ENCODE measurements at regions not wholly inside any gene's neighbourhood (a gene's known extent, or its start where the extent isn't known, plus 50 kb on each side); places are given as distances from the start of the nearest gene placed in this dataset.
"Not testable (repeated sequence)": the region's sequence is repeated elsewhere in the genome, so short reads cannot be mapped to it uniquely, and the experiment has no call there.

- Mint-ChIP-seq H3K27ac (no peak overlapping the region), H3K4me1 (no peaks in the 10 kb centered on the region), H3K4me3 (no peak overlapping the region), H3K36me3 (no peaks in the 10 kb centered on the region), H3K9me3 (peaks cover 7 to 21% (median 11%) of the 10 kb centered on the region in 5 donors), H3K27me3 (no peaks in the 10 kb centered on the region)
- CTCF ChIA-PET, result no interaction called here
- H3K4me3 ChIP-seq (ENCODE audit: low read length), result no peak overlapping the region
- no peaks in the 10 kb centered on the region for H3K27me3 ChIP-seq (ENCODE audit: insufficient read depth, low read length, poor library complexity, severe bottlenecking)
- H3K27ac ChIP-seq (ENCODE audit: low read depth, low read length), result no peak overlapping the region
- POLR2A ChIA-PET, result no interaction called here
- no peaks in the 10 kb centered on the region for H3K36me3 ChIP-seq (ENCODE audit: insufficient read depth, low read length)
- H3K9me3 ChIP-seq (ENCODE audit: low read length), result no peaks in the 10 kb centered on the region
- no peaks in the 10 kb centered on the region for H3K4me1 ChIP-seq (ENCODE audit: insufficient read depth, low read length)
- no peak for DNase-seq
These were observed 552.4 kb upstream of the ANO5 start for GRCh38 chr11:21640491-21640890.

- no peaks in the 10 kb centered on the region for H3K4me1 Mint-ChIP-seq
- Histone ChIP-seq H3K4me3 (ENCODE audit: low read length) (no peak overlapping the region), H3K27ac (ENCODE audit: low read depth, low read length) (no peak overlapping the region), H3K27me3 (ENCODE audit: insufficient read depth, low read length, poor library complexity, severe bottlenecking) (no peaks in the 10 kb centered on the region), H3K9me3 (ENCODE audit: low read length) (no peaks in the 10 kb centered on the region), H3K36me3 (ENCODE audit: insufficient read depth, low read length) (no peaks in the 10 kb centered on the region), H3K4me1 (ENCODE audit: insufficient read depth, low read length) (no peaks in the 10 kb centered on the region)
- CTCF ChIA-PET, result no interaction called here
- POLR2A ChIA-PET, result no interaction called here
- no peak overlapping the region for H3K4me3 Mint-ChIP-seq
- H3K36me3 Mint-ChIP-seq, result no peaks in the 10 kb centered on the region
- peaks cover 7 to 12% (median 11%) of the 10 kb centered on the region in 5 donors for H3K9me3 Mint-ChIP-seq
- no peaks in the 10 kb centered on the region for H3K27me3 Mint-ChIP-seq
- no peak for DNase-seq
- H3K27ac Mint-ChIP-seq, result no peak overlapping the region
These were observed 551.0 kb upstream of the ANO5 start for GRCh38 chr11:21641869-21642268.

GRCh38 chr11:21646351-21646750, 546.5 kb upstream of the ANO5 start:
- Mint-ChIP-seq H3K9me3 (peaks cover 7 to 19% (median 12%) of the 10 kb centered on the region in 5 donors), H3K4me3 (no peak overlapping the region), H3K27me3 (no peaks in the 10 kb centered on the region), H3K4me1 (no peaks in the 10 kb centered on the region), H3K36me3 (no peaks in the 10 kb centered on the region), H3K27ac (no peak overlapping the region)
- H3K4me3 ChIP-seq (ENCODE audit: low read length), result no peak overlapping the region
- H3K36me3 ChIP-seq (ENCODE audit: insufficient read depth, low read length), result no peaks in the 10 kb centered on the region
- H3K4me1 ChIP-seq (ENCODE audit: insufficient read depth, low read length), result no peaks in the 10 kb centered on the region
- H3K27me3 ChIP-seq (ENCODE audit: insufficient read depth, low read length, poor library complexity, severe bottlenecking), result no peaks in the 10 kb centered on the region
- ChIA-PET CTCF (no interaction called here), POLR2A (no interaction called here)
- no peak for DNase-seq
- H3K27ac ChIP-seq (ENCODE audit: low read depth, low read length), result no peak overlapping the region
- no peaks in the 10 kb centered on the region for H3K9me3 ChIP-seq (ENCODE audit: low read length)

- POLR2A ChIA-PET, result no interaction called here
- peaks cover 3 to 15% (median 6%) of the 10 kb centered on the region in 5 donors for H3K9me3 Mint-ChIP-seq
- H3K4me3 Mint-ChIP-seq, result no peak overlapping the region
These were observed 541.9 kb upstream of the ANO5 start for GRCh38 chr11:21650961-21651360.

GRCh38 chr11:21653951-21654421, 538.9 kb upstream of the ANO5 start:
- H3K27ac Mint-ChIP-seq, result no peak overlapping the region
- H3K27me3 ChIP-seq (ENCODE audit: insufficient read depth, low read length, poor library complexity, severe bottlenecking), result no peaks in the 10 kb centered on the region
- DNase-seq, result no peak
- ChIA-PET POLR2A (no interaction called here), CTCF (no interaction called here)
- no peaks in the 10 kb centered on the region for H3K36me3 Mint-ChIP-seq
- H3K27me3 Mint-ChIP-seq, result no peaks in the 10 kb centered on the region
- H3K4me3 Mint-ChIP-seq, result no peak overlapping the region
- no peaks in the 10 kb centered on the region for H3K9me3 ChIP-seq (ENCODE audit: low read length)
- no peak overlapping the region for H3K27ac ChIP-seq (ENCODE audit: low read depth, low read length)
- H3K36me3 ChIP-seq (ENCODE audit: insufficient read depth, low read length), result no peaks in the 10 kb centered on the region
- H3K4me1 ChIP-seq (ENCODE audit: insufficient read depth, low read length), result no peaks in the 10 kb centered on the region
- H3K4me3 ChIP-seq (ENCODE audit: low read length), result no peak overlapping the region
- H3K9me3 Mint-ChIP-seq, result peaks cover 0 to 16% (median 10%) of the 10 kb centered on the region in 5 donors
- H3K4me1 Mint-ChIP-seq, result no peaks in the 10 kb centered on the region

More at GRCh38 chr11:21650961-21651360, 541.9 kb upstream of the ANO5 start:
- H3K9me3 ChIP-seq (ENCODE audit: low read length), result no peaks in the 10 kb centered on the region
- CTCF ChIA-PET, result no interaction called here
- no peak overlapping the region for H3K4me3 ChIP-seq (ENCODE audit: low read length)
- DNase-seq, result no peak
- no peaks in the 10 kb centered on the region for H3K4me1 ChIP-seq (ENCODE audit: insufficient read depth, low read length)
- no peak overlapping the region for H3K27ac ChIP-seq (ENCODE audit: low read depth, low read length)
- H3K36me3 ChIP-seq (ENCODE audit: insufficient read depth, low read length), result no peaks in the 10 kb centered on the region
- Mint-ChIP-seq H3K36me3 (no peaks in the 10 kb centered on the region), H3K4me1 (no peaks in the 10 kb centered on the region), H3K27ac (no peak overlapping the region), H3K27me3 (no peaks in the 10 kb centered on the region)
- no peaks in the 10 kb centered on the region for H3K27me3 ChIP-seq (ENCODE audit: insufficient read depth, low read length, poor library complexity, severe bottlenecking)

- CTCF ChIA-PET, result no interaction called here
- H3K27me3 Mint-ChIP-seq, result no peaks in the 10 kb centered on the region
- Histone ChIP-seq H3K27ac (ENCODE audit: low read depth, low read length) (no peak overlapping the region), H3K4me1 (ENCODE audit: insufficient read depth, low read length) (no peaks in the 10 kb centered on the region), H3K27me3 (ENCODE audit: insufficient read depth, low read length, poor library complexity, severe bottlenecking) (no peaks in the 10 kb centered on the region), H3K4me3 (ENCODE audit: low read length) (no peak overlapping the region), H3K36me3 (ENCODE audit: insufficient read depth, low read length) (no peaks in the 10 kb centered on the region), H3K9me3 (ENCODE audit: low read length) (no peaks in the 10 kb centered on the region)
- H3K9me3 Mint-ChIP-seq, result peaks cover 3 to 19% (median 16%) of the 10 kb centered on the region in 5 donors
- no peaks in the 10 kb centered on the region for H3K4me1 Mint-ChIP-seq
- H3K36me3 Mint-ChIP-seq, result no peaks in the 10 kb centered on the region
- H3K4me3 Mint-ChIP-seq, result no peak overlapping the region
- no peak for DNase-seq
- no peak overlapping the region for H3K27ac Mint-ChIP-seq
- POLR2A ChIA-PET, result no interaction called here
These were observed 536.8 kb upstream of the ANO5 start for GRCh38 chr11:21656065-21656464.

- no peak for DNase-seq
- no peak overlapping the region for H3K27ac ChIP-seq (ENCODE audit: low read depth, low read length)
- no peaks in the 10 kb centered on the region for H3K4me1 ChIP-seq (ENCODE audit: insufficient read depth, low read length)
- Mint-ChIP-seq H3K9me3 (peaks cover 5 to 19% (median 10%) of the 10 kb centered on the region in 5 donors), H3K4me1 (no peaks in the 10 kb centered on the region), H3K36me3 (no peaks in the 10 kb centered on the region), H3K4me3 (no peak overlapping the region), H3K27me3 (no peaks in the 10 kb centered on the region), H3K27ac (no peak overlapping the region)
- H3K9me3 ChIP-seq (ENCODE audit: low read length), result no peaks in the 10 kb centered on the region
- H3K27me3 ChIP-seq (ENCODE audit: insufficient read depth, low read length, poor library complexity, severe bottlenecking), result no peaks in the 10 kb centered on the region
- no peak overlapping the region for H3K4me3 ChIP-seq (ENCODE audit: low read length)
- POLR2A ChIA-PET, result no interaction called here
- CTCF ChIA-PET, result no interaction called here
- no peaks in the 10 kb centered on the region for H3K36me3 ChIP-seq (ENCODE audit: insufficient read depth, low read length)
These were observed 534.2 kb upstream of the ANO5 start for GRCh38 chr11:21658654-21659193.

GRCh38 chr11:21659377-21659776, 533.5 kb upstream of the ANO5 start:
- H3K36me3 Mint-ChIP-seq; CTCF ChIA-PET; H3K4me3 Mint-ChIP-seq; POLR2A ChIA-PET; H3K36me3 ChIP-seq (ENCODE audit: insufficient read depth, low read length); H3K27me3 Mint-ChIP-seq; H3K4me1 Mint-ChIP-seq; H3K27ac ChIP-seq (ENCODE audit: low read depth, low read length); H3K27ac Mint-ChIP-seq; DNase-seq; H3K4me3 ChIP-seq (ENCODE audit: low read length); H3K9me3 ChIP-seq (ENCODE audit: low read length); H3K4me1 ChIP-seq (ENCODE audit: insufficient read depth, low read length); H3K27me3 ChIP-seq (ENCODE audit: insufficient read depth, low read length, poor library complexity, severe bottlenecking): not testable (repeated sequence)
- H3K9me3 Mint-ChIP-seq, result peaks cover 5 to 20% (median 12%) of the 10 kb centered on the region in 5 donors

GRCh38 chr11:21659961-21660360, 532.9 kb upstream of the ANO5 start:
- H3K4me1 ChIP-seq (ENCODE audit: insufficient read depth, low read length), result no peaks in the 10 kb centered on the region
- ChIA-PET POLR2A (no interaction called here), CTCF (no interaction called here)
- H3K36me3 ChIP-seq (ENCODE audit: insufficient read depth, low read length), result no peaks in the 10 kb centered on the region
- no peak overlapping the region for H3K27ac Mint-ChIP-seq
- H3K27me3 Mint-ChIP-seq, result no peaks in the 10 kb centered on the region
- no peaks in the 10 kb centered on the region for H3K36me3 Mint-ChIP-seq
- no peaks in the 10 kb centered on the region for H3K9me3 ChIP-seq (ENCODE audit: low read length)
- no peaks in the 10 kb centered on the region for H3K27me3 ChIP-seq (ENCODE audit: insufficient read depth, low read length, poor library complexity, severe bottlenecking)
- H3K4me3 Mint-ChIP-seq, result no peak overlapping the region
- no peak for DNase-seq
- no peak overlapping the region for H3K27ac ChIP-seq (ENCODE audit: low read depth, low read length)
- H3K4me1 Mint-ChIP-seq, result no peaks in the 10 kb centered on the region
- peaks cover 9 to 19% (median 13%) of the 10 kb centered on the region in 5 donors for H3K9me3 Mint-ChIP-seq
- H3K4me3 ChIP-seq (ENCODE audit: low read length), result no peak overlapping the region

Data from CD8-positive, alpha-beta memory T cell (primary cell).